Coronary artery (tissue), 2 donors: ENCODE measurements at regions not wholly inside any gene's neighbourhood (a gene's known extent, or its start where the extent isn't known, plus 50 kb on each side); places are given as distances from the start of the nearest gene placed in this dataset.

ENCODE experiments used
- DNase-seq: peaks from one replicate; pipeline ENCODE4 v3.0.0-alpha.2; 2017; ENCODE audit warnings: low spot score
- H3K27ac ChIP-seq, 2 donors: fragments of 200-600 bp; sonication (generic); one replicate each; pipeline ENCODE4 v1.5.1; 2016 to 2019
- H3K4me3 ChIP-seq: fragments of 200-600 bp; sonication (generic); 2 replicates; pipeline ENCODE4 v1.5.1; 2016; ENCODE audit warnings: mild to moderate bottlenecking, moderate library complexity
- CTCF ChIP-seq: fragments of 200-600 bp; sonication (generic); IDR thresholded peaks from one replicate; pipeline ENCODE4 v1.5.1; 2019; ENCODE audit warnings: antibody characterized with exemption

DNA sequence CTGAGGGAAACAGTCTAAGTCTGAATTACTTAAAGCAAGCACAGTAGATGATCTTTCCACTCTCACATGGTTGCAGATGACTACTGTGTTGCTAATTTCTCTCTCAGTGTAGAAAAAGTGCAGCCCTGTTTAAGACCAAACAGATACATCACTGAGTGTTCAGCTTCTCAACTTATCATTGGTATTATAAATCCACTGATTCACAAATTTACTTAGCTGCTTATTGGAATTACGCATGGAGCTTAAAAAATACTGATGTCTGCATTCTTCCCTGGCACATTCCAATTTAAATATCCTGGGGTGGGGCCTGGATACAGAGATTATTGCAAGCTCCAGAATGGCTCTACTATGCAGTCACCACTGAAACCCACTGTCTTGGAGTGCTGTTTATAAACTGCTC, 411.2 kb downstream of the RND3 start:
- TF ChIP-seq CTCF, result no peak

GRCh38 chr2:150075831-150076230, 411.6 kb downstream of the RND3 start:
- DNase-seq, result no peak
- Histone ChIP-seq H3K4me3 (no peak overlapping the region), H3K27ac (no peak overlapping the region)
- TF ChIP-seq CTCF, result no peak

More for the DNA sequence above, 411.2 kb downstream of the RND3 start:
- H3K4me3 ChIP-seq, result no peak overlapping the region
- H3K27ac ChIP-seq, result no peak overlapping the region
- DNase-seq, result no peak

DNA sequence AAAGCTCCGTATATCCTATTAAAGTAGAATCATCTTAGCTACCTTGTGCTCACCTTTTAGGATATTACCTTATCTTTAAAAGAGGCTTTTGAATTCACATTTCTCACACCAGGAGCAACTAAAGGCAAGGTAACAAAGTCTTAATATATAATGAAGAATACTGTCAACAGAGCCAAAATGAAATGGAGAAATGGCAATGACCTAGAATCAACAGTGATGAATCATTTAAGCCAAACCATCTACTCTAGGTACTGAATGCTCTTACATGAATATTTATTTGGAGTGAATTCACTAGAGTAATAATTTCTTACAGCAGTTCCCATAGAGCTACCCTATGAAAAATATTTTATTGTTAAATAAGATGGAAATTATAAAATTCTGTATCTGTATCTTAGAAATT, 421.0 kb downstream of the RND3 start:
- H3K27ac ChIP-seq, result no peak overlapping the region
- no peak for DNase-seq
- no peak overlapping the region for H3K4me3 ChIP-seq
- TF ChIP-seq CTCF, result no peak

- no peak overlapping the region for H3K4me3 ChIP-seq
- no peak overlapping the region for H3K27ac ChIP-seq
- TF ChIP-seq CTCF, result no peak
- no peak for DNase-seq
Observed at GRCh38 chr2:150063931-150064548, 423.4 kb downstream of the RND3 start.

DNA sequence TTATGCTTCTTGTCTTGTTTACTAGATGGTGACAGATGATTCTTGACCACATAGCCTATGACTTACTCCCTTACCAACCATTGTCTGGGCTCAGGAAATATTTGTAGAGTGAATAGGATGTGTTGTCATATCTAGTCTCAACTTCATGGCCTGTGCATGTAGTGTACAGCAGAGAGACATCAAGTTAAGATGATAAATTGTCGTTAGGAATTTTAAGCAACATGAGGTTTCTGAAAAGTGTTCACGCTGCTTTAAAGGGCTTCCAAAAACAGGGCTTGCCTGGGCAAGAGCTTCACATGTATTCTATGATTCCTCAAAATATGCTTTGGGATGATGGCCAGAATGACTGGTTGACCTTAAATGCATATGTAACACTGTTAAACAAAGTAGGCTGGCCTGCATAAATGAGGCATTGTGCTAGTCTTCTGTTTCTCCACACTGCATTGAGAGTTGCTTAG, 424.0 kb downstream of the RND3 start:
- no peak overlapping the region for H3K4me3 ChIP-seq
- no peak for DNase-seq
- no peak overlapping the region for H3K27ac ChIP-seq
- TF ChIP-seq CTCF, result no peak

- H3K4me3 ChIP-seq, result no peak overlapping the region
- H3K27ac ChIP-seq, result no peak overlapping the region
- no peak for DNase-seq
Observed at GRCh38 chr2:150062416-150062815, 425.1 kb downstream of the RND3 start.

More at GRCh38 chr2:150062416-150062815, 425.1 kb downstream of the RND3 start:
- no peak for TF ChIP-seq CTCF
